Umbilical cord (tissue), 1 donor: ENCODE measurements at regions not wholly inside any gene's neighbourhood (a gene's known extent, or its start where the extent isn't known, plus 50 kb on each side); places are given as distances from the start of the nearest gene placed in this dataset.
A peak's percentile ranks its signal among the peaks of the same experiment; 100 is the strongest.
"Not testable (repeated sequence)": the region's sequence is repeated elsewhere in the genome, so short reads cannot be mapped to it uniquely, and the experiment has no call there.

Source experiments
- DNase-seq: peaks from one replicate; pipeline ENCODE4 v3.0.0-alpha.2; 2015; ENCODE audit warnings: low spot score

DNA sequence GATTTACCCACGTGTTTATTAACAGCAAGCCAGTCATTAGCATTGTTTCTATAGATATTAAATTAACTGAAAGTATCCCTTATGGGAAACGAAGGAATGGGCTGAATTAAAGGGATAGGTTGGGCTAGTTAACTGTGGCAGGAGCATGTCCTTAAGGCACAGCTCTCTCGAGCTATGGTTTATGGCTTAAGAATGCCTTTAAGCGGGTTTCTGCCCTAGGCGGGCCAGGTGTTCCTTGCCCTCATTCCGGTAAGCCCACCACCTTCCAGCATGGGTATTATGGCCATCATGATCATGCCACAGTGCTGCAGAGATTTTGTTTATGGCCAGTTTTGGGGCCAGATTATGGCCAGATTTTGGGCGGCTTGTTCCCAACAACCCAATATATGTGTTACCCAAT is 569.9 kb upstream of the MBL2 start:
- DNase-seq: not testable (repeated sequence)

GRCh38 chr10:53338199-53338598 is 565.6 kb upstream of the MBL2 start:
- not testable (repeated sequence) for DNase-seq

GRCh38 chr10:53335803-53336422 is 563.3 kb upstream of the MBL2 start:
- not testable (repeated sequence) for DNase-seq

DNA sequence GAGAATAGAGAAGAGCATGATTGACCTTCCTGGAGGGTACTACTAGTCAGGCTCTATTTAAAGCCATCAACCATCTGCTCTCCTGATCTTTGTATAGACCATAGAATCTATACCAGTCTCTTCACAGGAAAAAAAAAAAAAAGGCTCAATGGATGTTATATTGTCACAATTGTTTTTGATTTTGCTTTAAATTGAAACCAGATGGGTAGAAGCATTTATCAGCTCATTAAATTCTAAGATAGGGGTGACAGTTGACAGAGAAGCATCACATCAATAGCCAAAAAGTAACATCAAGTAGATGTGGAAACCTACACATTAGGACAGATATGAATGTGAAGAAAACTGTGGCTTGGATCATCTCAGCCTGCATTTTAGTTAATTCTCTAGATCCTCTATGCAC is 558.9 kb upstream of the MBL2 start:
- no peak for DNase-seq

DNA sequence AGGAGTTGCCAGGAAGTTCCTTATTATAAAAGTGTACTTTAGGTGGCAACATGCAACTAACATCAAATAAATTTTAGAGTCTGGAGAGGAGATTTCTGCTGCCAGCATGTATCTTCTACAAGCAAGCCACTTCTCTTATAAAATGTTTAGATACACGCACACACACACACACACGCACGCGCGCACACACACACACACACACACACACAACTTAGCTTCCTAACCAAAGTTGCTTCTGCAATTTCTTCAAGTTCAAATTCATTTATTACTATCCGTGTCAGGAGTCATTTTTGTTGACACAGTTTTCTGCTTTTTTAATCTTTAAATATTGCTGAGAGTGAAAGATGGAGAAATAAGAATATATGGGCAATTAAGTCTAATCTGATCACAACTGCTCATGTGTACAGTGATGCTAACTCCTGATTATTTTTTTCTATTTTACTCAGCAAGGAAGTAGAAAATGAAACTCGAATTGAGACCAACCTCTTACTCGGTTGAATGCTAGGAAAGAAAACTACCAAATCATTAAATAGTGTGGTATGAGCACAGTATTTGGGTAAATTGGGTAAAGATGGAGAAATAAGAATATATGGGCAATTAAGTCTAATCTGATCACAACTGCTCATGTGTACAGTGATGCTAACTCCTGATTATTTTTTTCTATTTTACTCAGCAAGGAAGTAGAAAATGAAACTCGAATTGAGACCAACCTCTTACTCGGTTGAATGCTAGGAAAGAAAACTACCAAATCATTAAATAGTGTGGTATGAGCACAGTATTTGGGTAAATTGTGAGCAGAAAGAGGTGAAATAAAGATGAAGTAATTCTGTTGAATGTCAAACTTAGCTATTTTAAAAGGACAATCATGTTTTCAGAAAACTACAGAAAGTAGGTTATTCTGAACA is 554.1 kb upstream of the MBL2 start:
- not testable (repeated sequence) for DNase-seq

- DNase-seq: no peak
Observed at GRCh38 chr10:53325066-53325465, 552.5 kb upstream of the MBL2 start.

- no peak for DNase-seq
Observed at GRCh38 chr10:53315709-53316108, 543.1 kb upstream of the MBL2 start.

DNA sequence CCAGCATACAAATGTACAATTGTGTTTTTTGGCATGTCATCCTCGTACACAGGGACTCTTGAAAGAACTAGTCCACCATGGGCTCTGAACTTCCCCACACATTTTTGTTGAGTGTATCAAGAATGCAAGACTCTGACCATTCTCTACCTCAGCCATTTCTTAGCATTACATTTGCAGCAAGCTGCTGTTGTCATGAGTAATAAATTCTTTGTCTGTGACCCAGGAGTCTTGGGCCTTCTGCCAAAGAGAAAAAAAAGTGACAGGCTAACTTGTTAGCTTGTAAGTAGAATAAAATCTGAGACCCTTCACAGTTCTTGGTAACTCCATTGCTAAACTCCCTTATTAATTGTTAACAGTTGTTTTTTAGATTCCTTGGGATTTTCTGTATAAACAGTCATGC is 542.3 kb upstream of the MBL2 start:
- DNase-seq: peak; percentile 71

GRCh38 chr10:53298443-53298842 is 525.9 kb upstream of the MBL2 start:
- no peak for DNase-seq

DNA sequence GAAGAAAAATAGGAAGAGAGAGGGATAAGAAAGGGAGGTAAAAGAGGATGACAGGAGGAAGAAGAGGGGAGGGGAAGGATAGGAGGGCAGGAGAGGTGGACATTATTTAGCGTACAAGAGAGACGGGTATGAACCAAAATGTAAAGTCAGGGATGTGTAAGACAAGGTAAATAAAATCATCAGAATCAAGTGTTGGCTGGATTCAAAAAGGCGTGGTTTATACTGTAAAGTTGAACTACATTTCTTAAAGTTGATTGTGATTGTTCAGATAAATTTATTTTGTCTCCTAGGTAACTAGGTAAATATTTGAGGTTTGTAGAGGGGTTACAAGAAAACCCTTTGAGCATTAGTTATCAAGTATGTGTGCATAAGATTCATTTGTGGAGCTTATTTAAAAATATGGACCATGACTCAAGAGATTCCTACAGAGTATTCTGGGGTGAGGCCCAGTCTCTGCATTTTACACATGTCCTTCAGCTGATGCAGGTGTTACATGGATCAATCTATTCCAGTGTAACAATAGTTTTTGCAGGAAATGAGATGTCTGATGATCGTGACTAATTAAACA is 512.1 kb upstream of the MBL2 start:
- no peak for DNase-seq

DNA sequence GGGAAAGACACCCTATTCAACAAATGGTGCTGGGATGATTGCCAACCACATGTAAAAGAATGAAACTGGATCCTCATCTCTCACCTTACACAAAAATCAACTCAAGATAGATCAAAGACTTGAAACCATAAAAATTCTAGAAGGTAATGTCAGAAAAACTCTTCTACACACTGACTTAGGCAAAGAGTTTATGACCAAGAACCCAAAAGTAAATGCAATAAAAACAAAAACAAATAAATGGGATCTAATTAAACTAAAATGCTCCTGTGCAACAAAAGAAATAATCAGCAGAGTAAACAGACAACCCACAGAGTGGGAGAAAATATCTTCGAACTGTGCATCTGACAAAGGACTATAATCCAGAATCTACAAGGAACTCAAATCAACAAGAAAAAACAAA is 504.2 kb upstream of the MBL2 start:
- DNase-seq: no peak

GRCh38 chr10:53269482-53269881 is 496.9 kb upstream of the MBL2 start:
- DNase-seq: no peak

DNA sequence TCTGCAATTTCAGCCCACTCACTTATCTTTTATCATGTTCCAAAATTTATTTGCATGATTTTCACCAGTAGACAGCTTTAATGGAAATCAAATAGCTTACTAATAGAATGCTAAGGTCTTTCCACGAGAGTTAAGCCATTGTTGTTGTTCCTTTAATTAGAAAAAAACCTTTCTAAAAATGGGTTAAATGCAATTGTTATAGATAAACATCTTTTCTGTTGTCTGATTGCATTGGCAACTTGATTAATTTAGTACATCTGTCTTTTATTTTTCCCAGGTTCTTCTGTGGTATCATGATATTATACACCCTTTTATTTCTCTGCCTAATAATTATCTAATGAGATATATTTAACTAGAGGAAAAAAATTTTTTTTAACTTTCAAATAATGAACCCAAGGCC is 487.6 kb upstream of the MBL2 start:
- no peak for DNase-seq

GRCh38 chr10:53256623-53257022 is 484.0 kb upstream of the MBL2 start:
- DNase-seq: no peak

GRCh38 chr10:53255661-53256205 is 483.1 kb upstream of the MBL2 start:
- DNase-seq: no peak

- no peak for DNase-seq
Observed at GRCh38 chr10:53253221-53253620, 480.6 kb upstream of the MBL2 start.

DNA sequence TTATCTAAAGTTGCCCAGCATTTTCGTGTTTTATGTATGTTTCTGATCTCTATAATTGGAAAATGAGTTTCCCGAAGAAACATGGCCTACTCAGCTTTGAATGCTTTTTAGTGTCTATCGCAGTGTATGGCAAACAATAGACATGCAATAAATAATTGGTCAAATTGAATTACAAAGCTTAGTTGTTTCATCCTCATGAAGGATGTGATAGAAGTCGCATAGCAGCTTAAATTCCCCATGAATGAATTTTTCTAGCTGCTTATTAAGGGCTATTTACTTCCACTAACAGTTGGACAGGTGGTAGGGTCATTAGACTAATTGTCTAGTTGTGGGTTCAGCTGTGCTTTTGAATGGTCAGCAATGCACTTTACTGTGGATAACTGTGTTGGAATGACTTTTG is 467.3 kb upstream of the MBL2 start:
- no peak for DNase-seq

- DNase-seq: no peak
Observed at GRCh38 chr10:53236941-53237340, 464.4 kb upstream of the MBL2 start.

DNA sequence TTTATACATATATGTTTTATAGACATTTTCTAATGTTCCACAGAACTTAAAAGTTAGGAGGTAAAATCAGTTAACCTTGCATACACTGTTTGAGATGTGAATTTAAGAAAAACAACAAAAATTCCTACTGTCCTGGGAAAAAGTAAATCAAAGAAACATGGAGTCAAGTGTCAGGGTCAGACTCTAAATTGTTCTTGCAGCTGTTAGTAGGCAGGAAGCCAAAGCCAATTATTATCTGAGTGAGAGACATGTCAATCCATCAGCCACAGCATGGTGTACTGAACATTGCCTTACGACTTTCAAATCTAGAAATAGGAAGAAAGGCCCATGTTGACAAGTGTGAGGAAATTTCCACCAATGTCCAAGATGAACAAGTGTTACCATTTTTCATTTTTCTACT is 461.2 kb upstream of the MBL2 start:
- no peak for DNase-seq

DNA sequence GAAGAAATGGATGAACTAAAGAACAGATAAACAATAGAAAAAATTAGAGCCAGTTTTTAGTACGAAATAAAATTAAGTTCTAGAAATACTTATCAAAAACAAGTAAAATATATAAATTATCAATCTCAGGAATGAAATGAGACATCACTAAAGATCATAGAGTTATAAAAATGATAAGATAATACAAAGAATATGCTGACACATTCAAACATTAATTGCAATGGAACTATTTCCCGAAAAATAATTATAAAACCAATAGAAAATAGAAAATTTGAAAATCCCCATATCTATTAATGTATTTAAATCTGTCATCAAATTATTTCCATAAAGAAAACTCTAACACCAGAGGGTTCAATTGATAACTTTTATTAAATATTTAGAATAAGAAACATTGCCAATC is 458.1 kb upstream of the MBL2 start:
- DNase-seq: no peak

- DNase-seq: no peak
Observed at GRCh38 chr10:53223851-53224250, 451.3 kb upstream of the MBL2 start.

DNA sequence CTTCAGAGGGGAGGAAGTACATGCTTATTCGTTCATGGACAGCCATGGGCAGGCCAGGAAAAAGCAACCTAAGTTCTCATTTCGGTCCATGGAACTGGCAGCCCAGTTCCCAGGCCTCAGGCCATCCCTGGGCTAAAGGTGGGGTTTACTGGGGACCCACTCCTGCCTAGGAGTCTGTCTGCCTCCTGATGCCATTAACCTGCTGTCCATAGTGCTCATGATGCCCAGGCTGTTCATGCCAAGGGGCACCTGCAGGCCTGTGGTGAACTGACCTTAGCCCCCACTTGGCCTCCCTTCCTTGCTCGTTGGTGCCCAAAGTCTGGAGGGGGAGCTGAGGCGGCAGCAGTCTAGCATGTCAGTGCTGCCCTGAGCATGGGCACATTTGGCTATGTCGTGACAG is 450.2 kb upstream of the MBL2 start:
- no peak for DNase-seq
